Thyroid gland (tissue), 4 donors: ENCODE measurements at regions not wholly inside any gene's neighbourhood (a gene's known extent, or its start where the extent isn't known, plus 50 kb on each side); places are given as distances from the start of the nearest gene placed in this dataset.

Experiments used
- POLR2A ChIP-seq, 2 donors: fragments of 450-650 bp; IDR thresholded peaks; one replicate each; pipeline ENCODE4 v1.6.1; 2017; ENCODE audit warnings: antibody characterized with exemption in 2 of 2, mild to moderate bottlenecking in 2 of 2, moderate library complexity in 1 of 2
- TF ChIP-seq, protein P1 (sequence below), 6 experiments: fragments of 200-600 bp in 3 of 6; fragments of 450-650 bp in 3 of 6; sonication (generic) in 3 of 6; IDR thresholded peaks; one replicate each; pipeline ENCODE4 v1.5.1; 2016 to 2019; ENCODE audit warnings: antibody characterized with exemption in 6 of 6, mild to moderate bottlenecking in 2 of 6, inconsistent platforms in 1 of 6, moderate library complexity in 1 of 6

DNA sequence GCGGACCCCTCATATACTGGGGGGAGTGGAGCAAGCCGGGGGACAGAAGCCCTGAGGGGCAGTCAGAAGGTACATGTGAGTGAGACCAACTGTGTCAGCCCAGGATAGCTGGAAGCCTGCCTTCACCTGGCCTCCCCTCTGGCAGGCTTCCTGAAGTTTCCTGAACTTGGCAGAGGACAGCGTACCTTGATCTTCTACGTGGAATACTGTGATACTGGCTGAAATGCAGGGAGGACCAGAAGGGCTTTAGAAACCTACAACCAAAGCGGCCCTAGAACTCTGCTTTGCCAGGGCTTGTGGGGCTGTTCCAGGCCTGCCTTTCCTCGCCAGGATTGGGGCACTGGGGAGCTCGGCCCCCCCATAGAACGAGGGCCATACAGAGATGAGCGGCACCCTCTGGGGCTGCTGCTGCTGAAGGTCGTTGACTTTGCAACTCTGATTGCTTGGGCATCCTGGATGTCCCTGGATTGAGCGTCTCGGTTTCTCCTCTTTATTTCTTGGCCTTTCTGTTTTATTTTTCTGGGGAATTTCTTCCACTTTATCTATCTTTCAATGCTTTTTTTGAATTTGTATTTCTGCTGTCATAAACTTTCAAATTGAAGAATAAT, 66.5 kb downstream of the SLC25A47 start:
- TF ChIP-seq, protein P1, sequence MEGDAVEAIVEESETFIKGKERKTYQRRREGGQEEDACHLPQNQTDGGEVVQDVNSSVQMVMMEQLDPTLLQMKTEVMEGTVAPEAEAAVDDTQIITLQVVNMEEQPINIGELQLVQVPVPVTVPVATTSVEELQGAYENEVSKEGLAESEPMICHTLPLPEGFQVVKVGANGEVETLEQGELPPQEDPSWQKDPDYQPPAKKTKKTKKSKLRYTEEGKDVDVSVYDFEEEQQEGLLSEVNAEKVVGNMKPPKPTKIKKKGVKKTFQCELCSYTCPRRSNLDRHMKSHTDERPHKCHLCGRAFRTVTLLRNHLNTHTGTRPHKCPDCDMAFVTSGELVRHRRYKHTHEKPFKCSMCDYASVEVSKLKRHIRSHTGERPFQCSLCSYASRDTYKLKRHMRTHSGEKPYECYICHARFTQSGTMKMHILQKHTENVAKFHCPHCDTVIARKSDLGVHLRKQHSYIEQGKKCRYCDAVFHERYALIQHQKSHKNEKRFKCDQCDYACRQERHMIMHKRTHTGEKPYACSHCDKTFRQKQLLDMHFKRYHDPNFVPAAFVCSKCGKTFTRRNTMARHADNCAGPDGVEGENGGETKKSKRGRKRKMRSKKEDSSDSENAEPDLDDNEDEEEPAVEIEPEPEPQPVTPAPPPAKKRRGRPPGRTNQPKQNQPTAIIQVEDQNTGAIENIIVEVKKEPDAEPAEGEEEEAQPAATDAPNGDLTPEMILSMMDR (IDR thresholded peaks at IDR 0.05): no peak
- no peak for TF ChIP-seq POLR2A (IDR thresholded peaks at IDR 0.05)
